Neuronal stem cell (in vitro differentiated cells): ENCODE measurements at regions not wholly inside any gene's neighbourhood (a gene's known extent, or its start where the extent isn't known, plus 50 kb on each side); places are given as distances from the start of the nearest gene placed in this dataset.

Experiments used
- DNase-seq: peaks from one replicate; pipeline ENCODE4 v3.0.0-alpha.2; 2013; ENCODE audit warnings: low spot score
- H2AFZ ChIP-seq: one replicate; pipeline ENCODE4 v1.6.1; 2013; ENCODE audit warnings: mild to moderate bottlenecking, low read length, inconsistent platforms
- H2AK5ac ChIP-seq: 2 replicates; pipeline ENCODE4 v1.6.1; 2013; ENCODE audit warnings: low read depth, mild to moderate bottlenecking, inconsistent platforms, low read length, moderate library complexity, mixed read lengths
- H2BK120ac ChIP-seq: 2 replicates; pipeline ENCODE4 v1.6.1; 2013; ENCODE audit warnings: low read depth, mild to moderate bottlenecking, inconsistent platforms, low read length, moderate library complexity, mixed read lengths
- H2BK12ac ChIP-seq: one replicate; pipeline ENCODE4 v1.6.1; 2013; ENCODE audit warnings: low read length, inconsistent platforms
- H2BK15ac ChIP-seq: 2 replicates; pipeline ENCODE4 v1.6.1; 2013; ENCODE audit warnings: mild to moderate bottlenecking, low read length, inconsistent platforms, mixed read lengths
- H2BK5ac ChIP-seq: one replicate; pipeline ENCODE4 v1.6.1; 2013; ENCODE audit warnings: inconsistent platforms, mild to moderate bottlenecking, low read length, moderate library complexity
- H3K14ac ChIP-seq: one replicate; pipeline ENCODE4 v1.6.1; 2013; ENCODE audit warnings: low read length, inconsistent platforms
- H3K18ac ChIP-seq: 2 replicates; pipeline ENCODE4 v1.6.1; 2013; ENCODE audit warnings: low read length, inconsistent platforms
- H3K23ac ChIP-seq: 2 replicates; pipeline ENCODE4 v1.6.1; 2013; ENCODE audit warnings: low read depth, mild to moderate bottlenecking, mixed read lengths, low read length, inconsistent platforms; ENCODE audit not compliant: poor library complexity
- H3K27ac ChIP-seq: replicated peaks from 3 replicates; pipeline ENCODE4 v1.5.1; 2013; ENCODE audit warnings: low read length, inconsistent platforms
- H3K27me3 ChIP-seq, 3 experiments: 2 replicates each; pipeline ENCODE4 v1.6.1; 2013; ENCODE audit warnings: low read length in 3 of 3, mild to moderate bottlenecking in 2 of 3, inconsistent platforms in 1 of 3, low read depth in 1 of 3, mixed read lengths in 1 of 3, moderate library complexity in 1 of 3; ENCODE audit not compliant: control insufficient read depth in 3 of 3, insufficient read depth in 3 of 3
- H3K36me3 ChIP-seq, 2 donors: replicated peaks in 1 of 2; 2 replicates each; pipeline ENCODE4 v1.6.1; 2013; ENCODE audit warnings: low read length in 2 of 2; ENCODE audit not compliant: control insufficient read depth in 2 of 2, insufficient read depth in 2 of 2
- H3K4ac ChIP-seq: 2 replicates; pipeline ENCODE4 v1.6.1; 2013; ENCODE audit warnings: inconsistent platforms, mild to moderate bottlenecking, low read length, moderate library complexity
- H3K4me1 ChIP-seq, 2 donors: 1 replicate in 1 of 2; 2 replicates in 1 of 2; pipeline ENCODE4 v1.6.1; 2013; ENCODE audit warnings: low read length in 2 of 2, low read depth in 1 of 2; ENCODE audit not compliant: control insufficient read depth in 2 of 2, insufficient read depth in 1 of 2
- H3K4me2 ChIP-seq: one replicate; pipeline ENCODE4 v1.6.1; 2013; ENCODE audit warnings: mild to moderate bottlenecking, low read length, inconsistent platforms; ENCODE audit not compliant: insufficient read depth, poor library complexity, severe bottlenecking
- H3K4me3 ChIP-seq, 2 donors: 2 replicates each; pipeline ENCODE4 v1.5.1; 2013; ENCODE audit warnings: low read length in 2 of 2, mild to moderate bottlenecking in 2 of 2, inconsistent platforms in 1 of 2, moderate library complexity in 1 of 2
- H3K79me1 ChIP-seq: one replicate; pipeline ENCODE4 v1.6.1; 2013; ENCODE audit warnings: low read depth, mild to moderate bottlenecking, inconsistent platforms, low read length, moderate library complexity
- H3K9ac ChIP-seq: one replicate; pipeline ENCODE4 v1.6.1; 2013; ENCODE audit warnings: mild to moderate bottlenecking, low read depth, low read length, inconsistent platforms; ENCODE audit not compliant: poor library complexity
- H3K9me3 ChIP-seq, 2 donors: replicated peaks in 1 of 2; 2 replicates each; pipeline versions ENCODE3 to v1.6.1; 2013; ENCODE audit warnings: low read length in 2 of 2, mild to moderate bottlenecking in 2 of 2, inconsistent platforms in 1 of 2, low read depth in 1 of 2, mixed read lengths in 1 of 2, moderate library complexity in 1 of 2; ENCODE audit not compliant: control insufficient read depth in 2 of 2, insufficient read depth in 1 of 2
- H4K8ac ChIP-seq: one replicate; pipeline ENCODE4 v1.6.1; 2013; ENCODE audit warnings: low read depth, mild to moderate bottlenecking, inconsistent platforms, low read length, moderate library complexity
- H4K91ac ChIP-seq: one replicate; pipeline ENCODE4 v1.6.1; 2013; ENCODE audit warnings: low read length, low read depth, mild to moderate bottlenecking, inconsistent platforms; ENCODE audit not compliant: poor library complexity
- WGBS, 2 donors: extraction: QIAGEN DNeasy Blood & Tissue Kit; methylation state at CpG; one replicate each; pipeline ENCODE4 v1.1.7; 2013; ENCODE audit warnings: missing lambda C conversion rate in 2 of 2, mixed read lengths in 1 of 2; ENCODE audit not compliant: insufficient read length in 2 of 2, insufficient replicate concordance in 1 of 2; ENCODE audit errors: extremely low coverage in 2 of 2; 5-methylcytosine and 5-hydroxymethylcytosine counted together

DNA sequence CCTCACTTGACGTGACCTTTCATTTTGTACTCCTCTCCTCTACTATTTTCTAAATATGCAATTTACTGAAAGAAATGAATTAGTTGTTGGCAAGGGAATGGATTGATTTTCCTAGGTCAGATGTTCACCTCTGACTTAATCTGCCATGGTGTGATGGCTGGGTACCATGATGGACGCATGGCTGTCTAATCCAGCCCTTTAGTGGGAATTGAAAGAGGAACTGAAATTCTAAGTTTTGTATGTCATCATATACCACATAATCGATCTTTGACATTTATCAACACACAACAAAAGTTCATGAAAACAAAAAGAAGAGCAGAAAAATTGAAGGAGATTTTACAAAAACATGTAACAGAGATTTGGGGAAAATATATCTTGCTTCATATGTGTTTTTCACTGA, 331.3 kb upstream of the SNX7 start:
- Histone ChIP-seq H3K18ac (no peak overlapping the region), H2BK5ac (no peak overlapping the region), H4K8ac (no peak overlapping the region), H3K14ac (no peak overlapping the region), H2BK15ac (no peak overlapping the region), H2BK12ac (no peak overlapping the region), H3K9me3 (no peaks in the 10 kb centered on the region), H3K4me3 (no peak overlapping the region), H4K91ac (no peak overlapping the region), H3K23ac (no peak overlapping the region), H3K36me3 (no peaks in the 10 kb centered on the region), H2AK5ac (no peak overlapping the region), H3K4me1 (peaks cover 0 to 2% of the 10 kb centered on the region in 2 donors), H3K27ac (no peak overlapping the region), H2BK120ac (no peak overlapping the region), H3K27me3 (no peaks in the 10 kb centered on the region), H2AFZ (no peak overlapping the region), H3K9ac (no peak overlapping the region), H3K4me2 (no peak overlapping the region), H3K4ac (no peak overlapping the region), H3K79me1 (no peaks in the 10 kb centered on the region)
- no peak for DNase-seq
- no CpG with 5 or more reads among the region's 3 CpGs for WGBS, 2 donors

GRCh38 chr1:98328855-98329254, 332.7 kb upstream of the SNX7 start:
- no peak overlapping the region for H3K9ac ChIP-seq
- no peak overlapping the region for H2BK15ac ChIP-seq
- no peak overlapping the region for H2BK120ac ChIP-seq
- no peak overlapping the region for H3K14ac ChIP-seq
- H4K8ac ChIP-seq: no peak overlapping the region
- H3K4ac ChIP-seq: no peak overlapping the region
- no peaks in the 10 kb centered on the region for H3K27me3 ChIP-seq
- H2BK12ac ChIP-seq: no peak overlapping the region
- no peaks in the 10 kb centered on the region for H3K79me1 ChIP-seq
- no peak overlapping the region for H2BK5ac ChIP-seq
- H3K36me3 ChIP-seq: no peaks in the 10 kb centered on the region
- no peak overlapping the region for H3K4me3 ChIP-seq
- H3K9me3 ChIP-seq: no peaks in the 10 kb centered on the region
- H2AFZ ChIP-seq: no peak overlapping the region
- peaks cover 2% of the 10 kb centered on the region in 2 donors for H3K4me1 ChIP-seq
- H4K91ac ChIP-seq: no peak overlapping the region
- no peak for DNase-seq
- H3K23ac ChIP-seq: no peak overlapping the region
- H2AK5ac ChIP-seq: no peak overlapping the region
- no peak overlapping the region for H3K4me2 ChIP-seq
- H3K27ac ChIP-seq: no peak overlapping the region
- H3K18ac ChIP-seq: no peak overlapping the region

DNA sequence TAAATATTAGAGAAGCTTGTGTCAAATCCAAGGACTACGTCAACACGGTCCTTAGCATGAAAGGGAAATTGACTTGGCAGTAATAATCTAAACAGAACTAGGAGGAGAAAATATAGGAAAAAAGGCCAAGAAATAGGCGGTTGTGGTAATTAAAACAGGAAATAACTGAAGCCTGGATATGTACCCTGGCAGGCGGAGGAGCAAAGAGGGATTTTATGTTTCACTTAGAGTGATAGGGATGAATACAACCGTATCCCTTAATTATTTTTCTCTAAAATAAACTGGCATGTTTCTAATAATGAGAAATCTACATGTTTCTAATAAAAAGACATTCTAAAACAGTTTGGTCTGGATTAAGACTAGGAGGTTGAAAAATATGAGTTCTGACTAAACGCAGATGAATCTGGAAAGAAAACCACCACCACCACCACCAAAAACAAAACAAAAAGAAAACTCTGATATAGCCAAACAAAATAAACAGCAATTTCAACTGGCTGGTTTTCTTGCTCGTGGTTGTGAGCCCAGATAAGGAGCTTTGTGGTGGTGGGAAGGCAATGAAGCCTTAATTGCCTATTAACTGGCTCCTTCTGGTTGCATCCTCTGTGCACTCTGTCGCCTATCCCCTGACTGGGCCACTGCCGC, 334.2 kb upstream of the SNX7 start:
- Histone ChIP-seq H3K4me3 (no peak overlapping the region), H2BK15ac (no peak overlapping the region)
- no peak for DNase-seq

GRCh38 chr1:98325646-98326440, 335.7 kb upstream of the SNX7 start:
- H3K9ac ChIP-seq: no peak overlapping the region
- no peak overlapping the region for H3K23ac ChIP-seq
- H3K18ac ChIP-seq: no peak overlapping the region
- H3K27ac ChIP-seq: no peak overlapping the region
- H3K4ac ChIP-seq: no peak overlapping the region
- no peak overlapping the region for H3K14ac ChIP-seq
- H3K9me3 ChIP-seq: no peaks in the 10 kb centered on the region
- no peak overlapping the region for H2BK120ac ChIP-seq
- no peak overlapping the region for H2AFZ ChIP-seq
- H3K4me3 ChIP-seq: no peak overlapping the region
- no peak for DNase-seq
- H3K79me1 ChIP-seq: no peaks in the 10 kb centered on the region
- H2BK12ac ChIP-seq: no peak overlapping the region
- peaks cover 3 to 5% of the 10 kb centered on the region in 2 donors for H3K4me1 ChIP-seq
- H4K91ac ChIP-seq: no peak overlapping the region
- no peaks in the 10 kb centered on the region for H3K36me3 ChIP-seq
- H4K8ac ChIP-seq: no peak overlapping the region
- no peak overlapping the region for H2AK5ac ChIP-seq
- H3K4me2 ChIP-seq: no peak overlapping the region
- no peaks in the 10 kb centered on the region for H3K27me3 ChIP-seq
- no peak overlapping the region for H2BK15ac ChIP-seq
- no peak overlapping the region for H2BK5ac ChIP-seq
- WGBS, 2 donors: no CpG with 5 or more reads among the region's 7 CpGs

More for the DNA sequence above, 334.2 kb upstream of the SNX7 start:
- H3K4me1 ChIP-seq: peaks cover 3 to 5% of the 10 kb centered on the region in 2 donors
- H3K27me3 ChIP-seq: no peaks in the 10 kb centered on the region
- no peak overlapping the region for H3K18ac ChIP-seq
- no peak overlapping the region for H3K4ac ChIP-seq
- H3K27ac ChIP-seq: no peak overlapping the region
- WGBS, 2 donors: no CpG with 5 or more reads among the region's 9 CpGs
- H4K91ac ChIP-seq: no peak overlapping the region
- no peaks in the 10 kb centered on the region for H3K36me3 ChIP-seq
- no peak overlapping the region for H2AK5ac ChIP-seq
- H3K9me3 ChIP-seq: no peaks in the 10 kb centered on the region
- no peak overlapping the region for H4K8ac ChIP-seq
- H2BK120ac ChIP-seq: no peak overlapping the region
- no peak overlapping the region for H3K4me2 ChIP-seq
- no peak overlapping the region for H2AFZ ChIP-seq
- no peak overlapping the region for H3K9ac ChIP-seq
- H3K79me1 ChIP-seq: no peaks in the 10 kb centered on the region
- H3K23ac ChIP-seq: no peak overlapping the region
- H2BK5ac ChIP-seq: no peak overlapping the region
- H3K14ac ChIP-seq: no peak overlapping the region
- H2BK12ac ChIP-seq: no peak overlapping the region
